Activated naive CD4-positive, alpha-beta T cell treated with anti-CD3 and anti-CD28 coated beads, Interleukin-2, amount 10 ng/mL, durations not matched to agents 7 days and 5 days (primary cell): ENCODE measurements at regions not wholly inside any gene's neighbourhood (a gene's known extent, or its start where the extent isn't known, plus 50 kb on each side); places are given as distances from the start of the nearest gene placed in this dataset.

Experiments
- CTCF ChIA-PET: fragments of 350-600 bp; sonication (Branson Sonifier 250); formaldehyde crosslinking; loops from one replicate; lab custom pipeline; 2021; ENCODE audit warnings: antibody characterized with exemption; lab: Charles Lee
- DNase-seq: peaks from one replicate; pipeline ENCODE4 v3.0.0-alpha.2; 2020
- H3K27ac Mint-ChIP-seq: one replicate; pipeline ENCODE4 v1.8.0; 2021; ENCODE audit warnings: mild to moderate bottlenecking, moderate library complexity, mixed read lengths
- H3K27me3 Mint-ChIP-seq: one replicate; pipeline ENCODE4 v1.8.0; 2021; ENCODE audit warnings: mild to moderate bottlenecking, mixed read lengths
- H3K36me3 Mint-ChIP-seq: one replicate; pipeline ENCODE4 v1.8.0; 2021; ENCODE audit warnings: mixed read lengths
- H3K4me1 Mint-ChIP-seq: one replicate; pipeline ENCODE4 v1.8.0; 2021; ENCODE audit warnings: mixed read lengths
- H3K4me3 Mint-ChIP-seq: one replicate; pipeline ENCODE4 v1.8.0; 2021; ENCODE audit warnings: mild to moderate bottlenecking, moderate library complexity, mixed read lengths
- H3K9me3 Mint-ChIP-seq: one replicate; pipeline ENCODE4 v1.8.0; 2021; ENCODE audit warnings: mixed read lengths

GRCh38 chr3:168596175-168596823, 500.6 kb upstream of the GOLIM4 start:
- DNase-seq, result no peak
- Mint-ChIP-seq H3K4me3 (no peak overlapping the region), H3K9me3 (no peaks in the 10 kb centered on the region), H3K36me3 (no peaks in the 10 kb centered on the region), H3K27ac (no peak overlapping the region), H3K4me1 (no peaks in the 10 kb centered on the region), H3K27me3 (no peaks in the 10 kb centered on the region)
- CTCF ChIA-PET, result interaction anchor here (0.7 kb wide), 1 partner anchor 400 kb away, joined by 3 read pairs; no protein-coding TSS in a partner anchor

GRCh38 chr3:168591587-168591986, 495.9 kb upstream of the GOLIM4 start:
- H3K27me3 Mint-ChIP-seq, result no peaks in the 10 kb centered on the region
- no peak overlapping the region for H3K27ac Mint-ChIP-seq
- CTCF ChIA-PET, result no interaction called here
- H3K9me3 Mint-ChIP-seq, result no peaks in the 10 kb centered on the region
- no peaks in the 10 kb centered on the region for H3K36me3 Mint-ChIP-seq
- no peaks in the 10 kb centered on the region for H3K4me1 Mint-ChIP-seq
- H3K4me3 Mint-ChIP-seq, result no peak overlapping the region
- DNase-seq, result no peak

DNA sequence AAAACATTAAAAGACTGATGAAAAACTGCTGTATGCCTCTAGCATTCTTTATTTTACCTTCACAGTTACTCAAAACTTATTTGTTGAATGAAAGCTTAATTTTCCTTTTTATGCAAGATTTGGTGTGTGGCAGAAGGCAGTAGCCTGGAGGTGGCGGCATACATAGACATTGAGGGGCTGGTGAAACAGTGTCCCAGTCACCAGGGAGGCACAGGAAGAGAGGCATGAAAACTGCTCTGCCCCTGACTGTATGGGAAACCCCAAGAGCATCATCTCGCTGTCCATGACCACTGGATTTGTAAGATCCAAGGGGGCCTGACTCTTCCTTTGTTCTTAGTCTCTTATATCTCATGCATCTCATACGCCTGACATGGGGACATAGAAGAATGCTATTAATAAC, 493.7 kb upstream of the GOLIM4 start:
- Mint-ChIP-seq H3K4me3 (no peak overlapping the region), H3K9me3 (no peaks in the 10 kb centered on the region), H3K27ac (no peak overlapping the region), H3K27me3 (no peaks in the 10 kb centered on the region), H3K36me3 (no peaks in the 10 kb centered on the region), H3K4me1 (no peaks in the 10 kb centered on the region)
- CTCF ChIA-PET, result no interaction called here
- DNase-seq, result no peak

- Mint-ChIP-seq H3K36me3 (no peaks in the 10 kb centered on the region), H3K4me1 (no peaks in the 10 kb centered on the region), H3K4me3 (no peak overlapping the region), H3K27ac (no peak overlapping the region), H3K9me3 (no peaks in the 10 kb centered on the region), H3K27me3 (no peaks in the 10 kb centered on the region)
- CTCF ChIA-PET, result no interaction called here
- no peak for DNase-seq
These were observed 489.8 kb upstream of the GOLIM4 start for GRCh38 chr3:168585544-168585943.

GRCh38 chr3:168583977-168584376, 488.3 kb upstream of the GOLIM4 start:
- no peak overlapping the region for H3K4me3 Mint-ChIP-seq
- no peak overlapping the region for H3K27ac Mint-ChIP-seq
- DNase-seq, result no peak
- CTCF ChIA-PET, result no interaction called here
- H3K27me3 Mint-ChIP-seq, result no peaks in the 10 kb centered on the region
- no peaks in the 10 kb centered on the region for H3K9me3 Mint-ChIP-seq
- H3K4me1 Mint-ChIP-seq, result no peaks in the 10 kb centered on the region
- no peaks in the 10 kb centered on the region for H3K36me3 Mint-ChIP-seq

DNA sequence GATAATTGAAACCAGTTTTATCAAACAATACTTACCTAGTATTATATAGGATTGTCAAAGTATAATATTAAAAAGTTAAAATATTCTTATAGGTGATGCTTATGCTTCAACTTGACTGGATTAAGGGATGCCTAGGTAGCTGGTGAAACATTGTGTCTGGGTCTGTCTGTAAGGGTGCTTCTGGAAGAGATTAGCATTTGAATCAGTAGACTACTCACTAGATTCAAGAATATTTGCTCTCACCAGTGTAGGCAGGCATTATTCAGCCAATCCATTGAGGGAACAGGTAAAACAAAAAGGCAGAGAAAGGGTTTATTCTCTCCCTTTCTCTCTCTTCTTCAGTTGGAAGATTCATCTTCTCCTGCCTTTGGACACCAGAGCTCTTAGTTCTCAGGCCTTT, 486.8 kb upstream of the GOLIM4 start:
- H3K4me3 Mint-ChIP-seq, result no peak overlapping the region
- no peaks in the 10 kb centered on the region for H3K36me3 Mint-ChIP-seq
- H3K27ac Mint-ChIP-seq, result no peak overlapping the region
- H3K4me1 Mint-ChIP-seq, result no peaks in the 10 kb centered on the region
- H3K27me3 Mint-ChIP-seq, result no peaks in the 10 kb centered on the region
- no peak for DNase-seq
- H3K9me3 Mint-ChIP-seq, result no peaks in the 10 kb centered on the region
- CTCF ChIA-PET, result no interaction called here

DNA sequence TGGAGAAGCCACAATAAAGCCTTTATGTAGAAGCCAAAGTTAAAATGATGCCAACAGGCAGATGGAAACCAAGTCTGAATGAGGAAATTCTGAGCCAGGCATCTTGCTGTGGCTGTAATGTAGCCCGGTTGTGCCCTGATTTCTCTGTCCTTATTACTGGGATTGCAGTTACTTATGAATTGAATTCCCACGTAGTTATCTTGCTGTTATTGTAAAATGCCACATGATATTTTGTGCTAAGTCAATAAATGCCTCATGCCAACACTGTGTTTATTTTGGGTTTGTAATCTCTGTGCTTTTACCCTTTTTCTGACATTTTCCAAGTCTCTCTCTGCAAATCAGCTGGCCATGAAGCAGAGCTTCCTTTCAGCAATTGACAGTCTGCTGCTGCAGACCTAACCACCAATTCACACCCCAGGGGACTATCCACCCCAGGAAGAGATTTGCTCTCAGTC, 486.1 kb upstream of the GOLIM4 start:
- Mint-ChIP-seq H3K4me1 (no peaks in the 10 kb centered on the region), H3K9me3 (no peaks in the 10 kb centered on the region), H3K36me3 (no peaks in the 10 kb centered on the region), H3K27me3 (no peaks in the 10 kb centered on the region), H3K27ac (no peak overlapping the region), H3K4me3 (no peak overlapping the region)
- CTCF ChIA-PET, result no interaction called here
- DNase-seq, result no peak

DNA sequence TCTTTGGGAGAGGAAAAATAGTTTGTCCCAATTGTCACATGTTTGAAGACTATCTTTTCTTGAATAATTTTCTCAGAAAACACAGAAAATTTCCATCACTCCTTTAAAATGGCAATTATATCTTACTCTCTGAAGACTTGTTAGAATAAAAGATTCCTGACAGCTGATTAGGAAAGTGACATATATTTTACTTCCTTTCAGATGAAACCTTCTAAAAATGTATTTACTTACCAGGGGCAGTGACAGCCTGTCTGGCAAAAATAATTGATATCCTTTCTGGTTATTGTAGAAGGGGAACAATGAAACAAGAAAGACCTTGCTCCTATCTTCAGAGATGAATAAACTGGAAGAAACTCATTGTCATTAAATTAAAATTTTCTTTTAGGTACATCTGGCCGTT, 483.3 kb upstream of the GOLIM4 start:
- H3K4me1 Mint-ChIP-seq, result no peaks in the 10 kb centered on the region
- H3K27ac Mint-ChIP-seq, result no peak overlapping the region
- no peak for DNase-seq
- H3K27me3 Mint-ChIP-seq, result no peaks in the 10 kb centered on the region
- H3K9me3 Mint-ChIP-seq, result no peaks in the 10 kb centered on the region
- CTCF ChIA-PET, result no interaction called here
- no peak overlapping the region for H3K4me3 Mint-ChIP-seq
- H3K36me3 Mint-ChIP-seq, result no peaks in the 10 kb centered on the region

DNA sequence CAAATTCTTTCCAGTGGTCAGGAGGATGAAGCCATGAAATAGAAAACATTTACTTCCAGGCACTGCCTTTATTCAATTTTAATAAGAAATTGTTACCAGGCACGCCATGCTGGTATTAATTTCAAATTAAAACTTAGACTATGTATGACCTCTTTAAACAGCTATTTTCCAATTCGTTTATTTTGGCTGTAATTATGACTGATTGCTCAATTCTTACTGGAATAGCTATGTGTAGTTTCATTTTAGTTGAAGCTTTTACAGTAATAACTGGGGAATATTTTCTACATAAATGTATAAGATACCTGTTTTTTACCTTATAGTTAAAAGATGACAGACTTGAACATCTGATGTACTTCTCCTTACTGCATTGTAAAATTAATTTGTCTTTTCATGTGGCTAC, 480.0 kb upstream of the GOLIM4 start:
- Mint-ChIP-seq H3K4me1 (no peaks in the 10 kb centered on the region), H3K27me3 (no peaks in the 10 kb centered on the region), H3K9me3 (no peaks in the 10 kb centered on the region), H3K27ac (no peak overlapping the region), H3K4me3 (no peak overlapping the region), H3K36me3 (no peaks in the 10 kb centered on the region)
- no peak for DNase-seq
- CTCF ChIA-PET, result no interaction called here

DNA sequence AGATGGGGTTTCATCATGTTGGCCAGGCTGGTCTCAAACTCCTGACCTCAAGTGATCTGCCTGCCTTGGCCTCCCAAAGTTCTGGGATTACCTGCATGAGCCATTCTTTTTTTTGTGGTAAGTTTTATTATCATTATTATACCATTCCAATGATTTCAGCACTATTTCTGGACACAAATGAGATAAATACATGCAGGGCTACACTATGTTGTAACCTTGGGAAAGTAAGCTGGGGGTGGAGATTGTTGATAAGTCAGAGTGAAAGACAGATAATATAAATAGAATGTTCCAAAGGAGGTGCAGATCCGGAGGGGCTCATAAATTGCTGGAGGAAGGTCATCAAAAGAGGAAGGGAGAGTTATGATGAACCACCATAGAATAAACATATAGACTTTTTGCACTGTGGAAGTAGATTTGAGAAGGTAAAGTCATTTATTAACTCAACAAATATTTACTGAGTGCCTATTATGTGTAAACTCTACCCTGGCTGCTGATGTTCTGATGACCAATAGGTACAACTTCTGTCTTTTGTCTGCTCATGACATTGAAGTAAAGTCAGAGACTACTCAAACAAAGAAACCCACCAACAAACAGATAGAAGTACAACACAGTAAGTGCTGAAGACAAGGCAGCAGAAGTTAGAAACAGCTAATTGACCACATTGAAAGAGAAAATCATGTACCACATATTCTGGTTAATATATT, 478.9 kb upstream of the GOLIM4 start:
- DNase-seq, result no peak
- Mint-ChIP-seq H3K4me3 (no peak overlapping the region), H3K9me3 (no peaks in the 10 kb centered on the region), H3K4me1 (no peaks in the 10 kb centered on the region), H3K27ac (no peak overlapping the region), H3K27me3 (no peaks in the 10 kb centered on the region), H3K36me3 (no peaks in the 10 kb centered on the region)
- CTCF ChIA-PET, result no interaction called here

GRCh38 chr3:168570404-168571155, 474.9 kb upstream of the GOLIM4 start:
- DNase-seq, result no peak
- Mint-ChIP-seq H3K27me3 (no peaks in the 10 kb centered on the region), H3K9me3 (peaks cover 3% of the 10 kb centered on the region), H3K4me1 (no peaks in the 10 kb centered on the region), H3K4me3 (no peak overlapping the region), H3K27ac (no peak overlapping the region), H3K36me3 (no peaks in the 10 kb centered on the region)
- CTCF ChIA-PET, result no interaction called here

- CTCF ChIA-PET, result no interaction called here
- no peak overlapping the region for H3K27ac Mint-ChIP-seq
- no peaks in the 10 kb centered on the region for H3K9me3 Mint-ChIP-seq
- H3K27me3 Mint-ChIP-seq, result no peaks in the 10 kb centered on the region
- H3K4me1 Mint-ChIP-seq, result no peaks in the 10 kb centered on the region
- no peaks in the 10 kb centered on the region for H3K36me3 Mint-ChIP-seq
- no peak for DNase-seq
- H3K4me3 Mint-ChIP-seq, result no peak overlapping the region
These were observed 463.1 kb upstream of the GOLIM4 start for GRCh38 chr3:168558728-168559411.

- Mint-ChIP-seq H3K27me3 (no peaks in the 10 kb centered on the region), H3K9me3 (no peaks in the 10 kb centered on the region)
These were observed 456.5 kb upstream of the GOLIM4 start for GRCh38 chr3:168552251-168552650.

DNA sequence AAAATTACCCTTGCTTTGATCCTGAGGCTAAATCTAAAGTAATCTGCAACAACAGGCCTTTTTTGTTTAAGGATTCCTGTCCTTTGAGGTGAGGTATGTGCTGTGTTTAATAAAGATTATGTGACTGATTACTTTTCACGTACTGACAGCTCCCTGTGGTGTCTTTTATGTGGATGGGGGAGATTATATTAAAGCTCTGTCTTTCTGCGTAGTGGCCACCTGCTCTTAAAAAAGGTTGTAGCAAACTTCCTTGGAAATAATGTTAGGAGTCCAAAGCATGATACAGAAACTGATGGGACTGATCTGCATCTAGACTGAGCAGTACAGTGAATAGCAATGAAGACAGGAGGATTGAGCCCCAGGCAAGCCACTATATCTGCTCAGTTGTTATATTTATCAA, 453.0 kb upstream of the GOLIM4 start:
- Mint-ChIP-seq H3K36me3 (no peaks in the 10 kb centered on the region), H3K9me3 (no peaks in the 10 kb centered on the region), H3K4me1 (no peaks in the 10 kb centered on the region), H3K27ac (no peak overlapping the region), H3K27me3 (no peaks in the 10 kb centered on the region), H3K4me3 (no peak overlapping the region)
- CTCF ChIA-PET, result no interaction called here
- no peak for DNase-seq

More at GRCh38 chr3:168552251-168552650, 456.5 kb upstream of the GOLIM4 start:
- DNase-seq, result no peak
- Mint-ChIP-seq H3K36me3 (no peaks in the 10 kb centered on the region), H3K4me3 (no peak overlapping the region), H3K27ac (no peak overlapping the region), H3K4me1 (no peaks in the 10 kb centered on the region)
- CTCF ChIA-PET, result no interaction called here
